DOHH2 (cell line): ENCODE measurements at regions not wholly inside any gene's neighbourhood (a gene's known extent, or its start where the extent isn't known, plus 50 kb on each side); places are given as distances from the start of the nearest gene placed in this dataset.

Source experiments
- CTCF ChIP-seq: fragments of 200-600 bp; sonication (generic); IDR thresholded peaks from one replicate; pipeline ENCODE4 v1.5.1; 2014; ENCODE audit warnings: antibody characterized with exemption, mild to moderate bottlenecking, low read depth, low read length; ENCODE audit not compliant: poor library complexity, severe bottlenecking
- EZH2phosphoT487 ChIP-seq: fragments of 200-600 bp; sonication (generic); IDR thresholded peaks from 2 replicates; pipeline ENCODE4 v1.6.1; 2017; ENCODE audit warnings: borderline replicate concordance, mild to moderate bottlenecking, antibody characterized with exemption, low read length, moderate library complexity, mixed read lengths

GRCh38 chr9:94031380-94031779 lies 52.9 kb upstream of the PTPDC1 start:
- TF ChIP-seq CTCF (no peak), EZH2phosphoT487 (no peak)
